ENCODE measurements at regions not wholly inside any gene's neighbourhood (a gene's known extent, or its start where the extent isn't known, plus 50 kb on each side); places are given as distances from the start of the nearest gene placed in this dataset.

DNA sequence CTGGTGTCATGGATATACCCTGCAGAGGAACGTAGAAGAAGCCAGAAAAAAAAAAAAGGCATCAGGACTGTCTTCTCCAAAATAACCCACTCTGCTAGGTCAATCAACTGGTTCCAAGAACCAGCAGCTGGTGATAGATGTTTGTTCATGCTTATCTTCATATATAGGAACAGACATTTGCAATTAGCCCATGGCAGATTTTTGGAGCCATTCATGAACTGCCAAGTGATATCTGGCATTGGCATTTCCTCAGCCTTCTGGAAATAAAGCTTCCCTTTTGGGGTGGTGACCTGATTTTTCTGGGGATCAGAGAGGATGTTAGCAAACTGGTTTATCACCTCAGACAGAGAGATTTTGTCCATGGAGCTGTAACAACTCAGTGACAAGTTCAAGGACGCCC, 234.9 kb downstream of the OSR1 start:
- TF ChIP-seq, protein P1, sequence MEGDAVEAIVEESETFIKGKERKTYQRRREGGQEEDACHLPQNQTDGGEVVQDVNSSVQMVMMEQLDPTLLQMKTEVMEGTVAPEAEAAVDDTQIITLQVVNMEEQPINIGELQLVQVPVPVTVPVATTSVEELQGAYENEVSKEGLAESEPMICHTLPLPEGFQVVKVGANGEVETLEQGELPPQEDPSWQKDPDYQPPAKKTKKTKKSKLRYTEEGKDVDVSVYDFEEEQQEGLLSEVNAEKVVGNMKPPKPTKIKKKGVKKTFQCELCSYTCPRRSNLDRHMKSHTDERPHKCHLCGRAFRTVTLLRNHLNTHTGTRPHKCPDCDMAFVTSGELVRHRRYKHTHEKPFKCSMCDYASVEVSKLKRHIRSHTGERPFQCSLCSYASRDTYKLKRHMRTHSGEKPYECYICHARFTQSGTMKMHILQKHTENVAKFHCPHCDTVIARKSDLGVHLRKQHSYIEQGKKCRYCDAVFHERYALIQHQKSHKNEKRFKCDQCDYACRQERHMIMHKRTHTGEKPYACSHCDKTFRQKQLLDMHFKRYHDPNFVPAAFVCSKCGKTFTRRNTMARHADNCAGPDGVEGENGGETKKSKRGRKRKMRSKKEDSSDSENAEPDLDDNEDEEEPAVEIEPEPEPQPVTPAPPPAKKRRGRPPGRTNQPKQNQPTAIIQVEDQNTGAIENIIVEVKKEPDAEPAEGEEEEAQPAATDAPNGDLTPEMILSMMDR (IDR thresholded peaks at IDR 0.05): no peak
- no peak for TF ChIP-seq POLR2A (IDR thresholded peaks at IDR 0.05)

All from heart left ventricle (tissue), 13 donors.